Islet precursor cell (in vitro differentiated cells): ENCODE measurements at regions not wholly inside any gene's neighbourhood (a gene's known extent, or its start where the extent isn't known, plus 50 kb on each side); places are given as distances from the start of the nearest gene placed in this dataset.
A peak's percentile ranks its signal among the peaks of the same experiment; 100 is the strongest.
"Not testable (repeated sequence)": the region's sequence is repeated elsewhere in the genome, so short reads cannot be mapped to it uniquely, and the experiment has no call there.

Experiments
- DNase-seq: peaks from one replicate; pipeline ENCODE4 v3.0.0-alpha.2; 2018

- DNase-seq: peak; percentile 75
Observed at GRCh38 chr13:73171926-73172325, 113.1 kb downstream of the KLF5 start.

GRCh38 chr13:73171271-73171682 lies 112.5 kb downstream of the KLF5 start:
- DNase-seq: no peak

GRCh38 chr13:73169971-73170370 lies 111.2 kb downstream of the KLF5 start:
- no peak for DNase-seq

- DNase-seq: peak; percentile 66
Observed at GRCh38 chr13:73168953-73169401, 110.2 kb downstream of the KLF5 start.

GRCh38 chr13:73168226-73168952 lies 109.6 kb downstream of the KLF5 start:
- no peak for DNase-seq

- no peak for DNase-seq
Observed at GRCh38 chr13:73167028-73167820, 108.4 kb downstream of the KLF5 start.

- DNase-seq: no peak
Observed at GRCh38 chr13:73166204-73166603, 107.4 kb downstream of the KLF5 start.

GRCh38 chr13:73162912-73163911 lies 104.4 kb downstream of the KLF5 start:
- DNase-seq: no peak

- not testable (repeated sequence) for DNase-seq
Observed at GRCh38 chr13:73160371-73161031, 101.7 kb downstream of the KLF5 start.

- DNase-seq: no peak
Observed at GRCh38 chr13:73158851-73159250, 100.0 kb downstream of the KLF5 start.

GRCh38 chr13:73157031-73157430 lies 98.2 kb downstream of the KLF5 start:
- DNase-seq: no peak

- DNase-seq: peak; percentile 60
Observed at GRCh38 chr13:73146707-73147106, 87.9 kb downstream of the KLF5 start.

- no peak for DNase-seq
Observed at GRCh38 chr13:73142071-73142470, 83.3 kb downstream of the KLF5 start.

GRCh38 chr13:73141292-73141771 lies 82.5 kb downstream of the KLF5 start:
- no peak for DNase-seq

GRCh38 chr13:73140801-73141200 lies 82.0 kb downstream of the KLF5 start:
- DNase-seq: no peak

- DNase-seq: peak; percentile 64
Observed at GRCh38 chr13:73138638-73139491, 80.1 kb downstream of the KLF5 start.

GRCh38 chr13:73138276-73138637 lies 79.5 kb downstream of the KLF5 start:
- no peak for DNase-seq

- DNase-seq: no peak
Observed at GRCh38 chr13:73136776-73137175, 78.0 kb downstream of the KLF5 start.

GRCh38 chr13:73133531-73133930 lies 74.7 kb downstream of the KLF5 start:
- peak; percentile 72 for DNase-seq

- no peak for DNase-seq
Observed at GRCh38 chr13:73131247-73131646, 72.4 kb downstream of the KLF5 start.

GRCh38 chr13:73129023-73129422 lies 70.2 kb downstream of the KLF5 start:
- no peak for DNase-seq
